Neural cell (in vitro differentiated cells): ENCODE measurements at regions not wholly inside any gene's neighbourhood (a gene's known extent, or its start where the extent isn't known, plus 50 kb on each side); places are given as distances from the start of the nearest gene placed in this dataset.

Experiments
- TF ChIP-seq, protein P1 (sequence below): fragments of 450-650 bp; IDR thresholded peaks from 2 replicates; pipeline ENCODE4 v1.5.1; 2014; ENCODE audit warnings: antibody characterized with exemption, mild to moderate bottlenecking, moderate library complexity; ENCODE audit not compliant: poor library complexity, severe bottlenecking

DNA sequence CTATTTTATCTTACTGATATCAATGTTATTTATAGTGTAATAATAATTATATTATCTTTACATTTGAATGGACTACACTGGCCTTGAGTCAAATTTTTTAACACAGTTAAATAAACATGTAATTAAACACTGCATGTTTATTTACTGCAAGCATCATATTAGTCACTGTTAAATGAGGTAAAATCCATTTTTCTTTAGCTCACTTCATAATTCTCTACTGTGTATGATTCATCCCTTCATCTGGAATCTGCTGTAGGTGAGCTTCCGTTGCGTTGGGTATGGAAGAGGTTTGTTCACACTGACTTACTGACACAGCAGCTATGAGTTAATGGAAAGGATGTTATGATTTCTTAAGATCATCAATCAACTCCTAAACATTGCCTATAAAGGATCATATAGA is 572.3 kb downstream of the PCDH11X start (continued):
- TF ChIP-seq, protein P1, sequence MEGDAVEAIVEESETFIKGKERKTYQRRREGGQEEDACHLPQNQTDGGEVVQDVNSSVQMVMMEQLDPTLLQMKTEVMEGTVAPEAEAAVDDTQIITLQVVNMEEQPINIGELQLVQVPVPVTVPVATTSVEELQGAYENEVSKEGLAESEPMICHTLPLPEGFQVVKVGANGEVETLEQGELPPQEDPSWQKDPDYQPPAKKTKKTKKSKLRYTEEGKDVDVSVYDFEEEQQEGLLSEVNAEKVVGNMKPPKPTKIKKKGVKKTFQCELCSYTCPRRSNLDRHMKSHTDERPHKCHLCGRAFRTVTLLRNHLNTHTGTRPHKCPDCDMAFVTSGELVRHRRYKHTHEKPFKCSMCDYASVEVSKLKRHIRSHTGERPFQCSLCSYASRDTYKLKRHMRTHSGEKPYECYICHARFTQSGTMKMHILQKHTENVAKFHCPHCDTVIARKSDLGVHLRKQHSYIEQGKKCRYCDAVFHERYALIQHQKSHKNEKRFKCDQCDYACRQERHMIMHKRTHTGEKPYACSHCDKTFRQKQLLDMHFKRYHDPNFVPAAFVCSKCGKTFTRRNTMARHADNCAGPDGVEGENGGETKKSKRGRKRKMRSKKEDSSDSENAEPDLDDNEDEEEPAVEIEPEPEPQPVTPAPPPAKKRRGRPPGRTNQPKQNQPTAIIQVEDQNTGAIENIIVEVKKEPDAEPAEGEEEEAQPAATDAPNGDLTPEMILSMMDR: no peak
